ENCODE measurements at regions not wholly inside any gene's neighbourhood (a gene's known extent, or its start where the extent isn't known, plus 50 kb on each side); places are given as distances from the start of the nearest gene placed in this dataset.

- no peak for TF ChIP-seq CTCF (IDR thresholded peaks at IDR 0.05 in 2 of 3, conservative IDR thresholded peaks at IDR 0.05 in 1 of 3; ENCODE audit: control insufficient read depth in 2 of 3, extremely low read depth in 1 of 3, insufficient read depth in 1 of 3, low read depth in 3 of 3, low read length in 3 of 3)
- TF ChIP-seq RFX5 (IDR thresholded peaks at IDR 0.05; ENCODE audit: low read depth, low read length), result no peak
- TF ChIP-seq ZNF207 (IDR thresholded peaks at IDR 0.05; ENCODE audit: borderline replicate concordance), result no peak
- no peak for TF ChIP-seq HDAC6 (IDR thresholded peaks at IDR 0.05; ENCODE audit: unreplicated experiment)
- TF ChIP-seq MEF2A (IDR thresholded peaks at IDR 0.05; ENCODE audit: insufficient read depth, low read depth, low read length), result no peak
- no peak for TF ChIP-seq TAF1 (IDR thresholded peaks at IDR 0.05; ENCODE audit: borderline replicate concordance, low read depth, low read length)
- no peak for TF ChIP-seq RB1 (IDR thresholded peaks at IDR 0.05; ENCODE audit: borderline replicate concordance)
- no peak for TF ChIP-seq ELK1 (IDR thresholded peaks at IDR 0.05; ENCODE audit: low read depth, low read length)
- TF ChIP-seq POLR2A (IDR thresholded peaks at IDR 0.05; ENCODE audit: low read depth, low read length), result no peak
- TF ChIP-seq CEBPB (IDR thresholded peaks at IDR 0.05; ENCODE audit: borderline replicate concordance in 1 of 2, low read depth in 2 of 2, low read length in 2 of 2), result no peak
- no peak for TF ChIP-seq CHD2 (IDR thresholded peaks at IDR 0.05; ENCODE audit: borderline replicate concordance, low read depth, low read length)
- no peak for TF ChIP-seq ZZZ3 (IDR thresholded peaks at IDR 0.05; ENCODE audit: control insufficient read depth, insufficient read length, low read depth)
These were observed 102.2 kb upstream of the PTCHD4 start for GRCh38 chr6:48213076-48213788.

Data from GM12878 (cell line).